NCI-H510A (cell line): ENCODE measurements at regions not wholly inside any gene's neighbourhood (a gene's known extent, or its start where the extent isn't known, plus 50 kb on each side); places are given as distances from the start of the nearest gene placed in this dataset.
"Not testable (repeated sequence)": the region's sequence is repeated elsewhere in the genome, so short reads cannot be mapped to it uniquely, and the experiment has no call there.

Source experiments
- DNase-seq: peaks from one replicate; lab custom pipeline; 2025; lab: John Stamatoyannopoulos, UW

DNA sequence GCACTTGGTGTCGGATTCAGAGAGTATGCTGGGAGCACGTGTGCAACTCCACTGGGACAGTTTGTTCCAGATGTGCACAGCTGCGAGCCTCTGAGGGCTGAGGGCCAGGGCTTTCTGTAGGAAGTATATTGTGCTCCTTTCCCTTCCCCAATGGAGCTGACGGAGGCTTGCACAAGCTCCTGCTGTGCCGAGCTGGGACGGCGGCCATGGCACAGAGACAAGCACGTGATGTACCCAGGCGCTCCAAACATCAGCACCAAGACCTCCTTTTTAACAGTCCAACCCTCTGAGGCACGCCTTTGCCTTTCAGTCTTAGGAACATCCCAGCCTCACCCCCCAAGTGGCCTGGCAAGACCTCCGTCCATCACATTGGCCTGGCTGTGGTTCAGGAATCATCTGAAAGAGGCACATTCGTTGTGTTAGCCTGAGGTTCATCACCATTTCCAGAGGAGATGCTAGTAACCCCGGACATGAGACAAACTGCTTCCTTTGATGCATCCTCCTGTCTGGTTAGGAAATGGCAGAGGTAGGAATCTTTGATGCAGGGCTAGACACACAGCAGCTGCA lies 339.2 kb upstream of the KAZN start:
- DNase-seq: no peak

DNA sequence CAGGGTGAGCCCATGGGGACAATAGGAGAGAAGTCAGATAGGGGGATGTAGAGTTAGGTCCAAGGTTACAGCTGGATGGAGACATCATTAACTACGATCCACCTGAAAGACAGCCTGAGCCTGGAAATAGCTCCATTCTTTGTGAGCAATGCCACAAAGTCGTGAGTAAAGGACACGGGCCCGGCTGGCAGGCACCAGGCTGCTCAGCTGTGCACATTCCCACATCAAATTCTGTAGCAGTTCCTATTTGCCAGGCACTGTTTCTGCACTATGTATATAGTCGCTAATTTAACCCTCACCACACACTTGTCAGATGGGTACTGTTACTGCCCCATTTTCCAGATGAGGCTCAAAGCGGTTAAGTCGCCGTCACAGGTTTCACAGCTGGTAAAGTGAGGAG lies 338.0 kb upstream of the KAZN start:
- DNase-seq: no peak

DNA sequence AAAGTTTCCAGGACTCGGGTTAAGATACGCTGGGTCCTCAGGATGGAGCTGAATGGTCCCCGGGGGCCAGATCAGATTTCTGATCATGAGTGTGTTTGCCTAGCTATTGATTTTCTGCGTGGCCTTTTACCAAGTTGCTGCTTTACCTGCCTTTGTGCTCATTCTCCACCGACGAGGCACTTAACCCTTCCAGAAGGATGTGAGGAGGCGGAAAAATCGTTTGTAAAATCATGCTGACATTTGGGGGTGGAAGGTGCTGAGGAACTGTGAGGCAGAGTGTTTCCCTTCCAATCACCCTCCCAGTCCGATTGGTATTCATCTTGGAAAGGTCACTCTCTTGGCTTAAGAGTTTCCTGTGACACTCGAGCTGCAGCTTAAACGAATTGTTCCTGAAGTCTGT lies 337.1 kb upstream of the KAZN start:
- no peak for DNase-seq

DNA sequence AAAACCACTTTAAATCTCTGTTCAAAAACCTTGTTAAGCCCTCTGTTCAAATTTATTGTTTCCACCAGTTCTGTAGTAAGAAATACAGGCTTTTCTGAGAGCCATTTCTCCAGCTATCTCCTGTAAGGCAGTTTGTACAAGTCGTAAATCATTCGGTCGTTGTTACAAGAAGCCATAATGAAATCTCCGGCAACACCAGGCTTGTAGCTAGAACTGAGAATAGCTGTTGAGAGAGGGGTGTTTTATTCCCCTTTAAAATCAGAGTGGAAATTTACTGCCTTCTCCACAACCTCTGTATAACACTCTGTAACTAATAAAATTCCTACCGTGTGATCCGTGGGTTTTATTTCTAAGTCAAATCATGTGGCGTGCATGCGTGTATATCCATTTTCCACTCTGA lies 335.8 kb upstream of the KAZN start:
- no peak for DNase-seq

DNA sequence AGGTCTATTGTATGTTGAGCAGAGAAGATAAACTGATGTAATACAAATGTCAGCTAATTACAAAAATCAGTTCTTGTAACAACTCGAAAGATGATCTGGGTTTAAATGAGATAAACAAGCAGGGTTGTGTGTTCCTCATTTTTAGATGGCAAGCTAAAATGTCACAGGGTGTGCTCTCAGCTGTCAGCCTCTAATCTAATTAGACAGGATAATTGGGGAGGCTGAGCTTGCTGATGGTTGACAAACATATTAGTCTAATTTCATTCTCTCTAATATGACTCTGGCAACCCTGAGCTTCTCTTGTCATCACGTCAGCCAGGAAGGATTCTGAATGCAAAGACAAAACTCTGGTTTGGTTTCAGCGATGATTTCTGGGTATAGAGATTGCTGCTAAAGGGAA lies 335.3 kb upstream of the KAZN start:
- no peak for DNase-seq

DNA sequence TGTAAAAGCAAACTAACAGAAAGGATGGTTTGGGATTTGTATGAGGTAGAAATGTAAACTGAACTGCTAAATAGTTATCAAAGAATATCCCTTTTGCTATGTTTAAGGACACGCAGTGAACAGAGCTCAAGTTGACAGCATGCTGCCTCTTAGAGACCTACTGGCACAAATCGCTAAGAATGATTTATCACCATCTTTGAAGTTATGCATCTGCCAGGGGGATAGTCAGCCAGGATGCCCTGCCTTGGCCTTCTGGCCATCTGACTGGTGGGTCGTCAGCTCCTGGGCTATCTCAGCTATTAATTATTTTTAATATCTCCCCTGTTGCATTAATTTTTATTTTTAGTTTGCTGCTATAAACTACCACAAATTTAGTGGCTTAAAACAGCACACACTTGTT lies 334.8 kb upstream of the KAZN start:
- peak; percentile 32 for DNase-seq

DNA sequence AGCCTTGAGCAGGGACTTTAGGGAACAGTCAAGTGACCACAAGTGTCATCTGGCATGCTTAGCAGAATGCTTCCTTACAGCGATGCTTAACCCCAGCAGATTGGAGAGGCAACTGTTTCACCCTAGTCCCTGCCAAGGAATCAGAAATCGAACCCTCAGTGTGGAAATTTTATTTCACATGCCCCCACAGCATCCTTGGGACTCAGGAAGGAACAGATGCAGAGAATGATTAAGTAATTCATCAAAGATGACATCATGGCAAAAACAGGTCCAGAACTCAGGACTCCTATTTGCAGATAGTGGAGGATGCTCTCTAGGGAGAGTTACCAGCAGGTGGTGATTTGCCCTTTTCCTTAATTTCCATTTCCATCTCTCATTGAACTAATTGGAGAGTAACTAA lies 333.0 kb upstream of the KAZN start:
- DNase-seq: no peak

DNA sequence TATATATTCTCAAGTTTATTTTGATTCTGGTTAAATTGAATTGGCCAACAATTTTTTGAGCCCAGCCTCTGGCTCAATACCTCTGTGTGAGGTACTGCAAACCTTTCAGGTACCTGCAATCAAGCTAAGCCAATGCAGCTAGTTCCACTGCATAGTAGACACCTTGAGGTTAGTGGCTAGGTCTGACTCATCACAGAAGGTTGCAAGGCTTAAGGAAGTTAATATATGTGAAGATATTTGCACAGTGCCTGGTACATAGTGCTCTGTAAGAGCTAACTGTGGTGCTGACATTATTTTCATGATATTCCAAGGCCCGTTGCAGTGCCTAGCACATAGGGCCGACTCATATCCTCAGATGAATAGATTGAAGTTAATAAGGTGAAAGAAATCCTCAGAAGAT lies 330.5 kb upstream of the KAZN start:
- no peak for DNase-seq

DNA sequence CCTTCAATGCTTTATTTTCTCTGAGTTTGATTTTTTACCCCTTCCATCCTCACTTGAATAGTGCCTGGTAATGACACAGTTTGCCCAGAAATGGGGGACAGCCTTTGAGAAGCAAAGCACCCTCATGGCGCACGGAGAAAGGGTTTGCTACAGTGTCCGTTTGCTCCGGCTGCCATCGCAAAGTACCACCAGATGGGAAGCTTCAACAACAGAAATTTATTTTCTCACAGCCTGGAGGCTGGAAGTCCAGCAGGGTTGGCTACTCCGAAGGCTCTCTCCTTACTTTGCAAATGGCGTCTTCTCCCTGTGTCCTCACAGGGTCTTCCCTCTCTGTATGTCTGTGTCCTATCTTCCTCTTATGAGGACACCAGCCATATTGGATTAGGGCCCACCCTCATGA lies 327.7 kb upstream of the KAZN start:
- DNase-seq: no peak

DNA sequence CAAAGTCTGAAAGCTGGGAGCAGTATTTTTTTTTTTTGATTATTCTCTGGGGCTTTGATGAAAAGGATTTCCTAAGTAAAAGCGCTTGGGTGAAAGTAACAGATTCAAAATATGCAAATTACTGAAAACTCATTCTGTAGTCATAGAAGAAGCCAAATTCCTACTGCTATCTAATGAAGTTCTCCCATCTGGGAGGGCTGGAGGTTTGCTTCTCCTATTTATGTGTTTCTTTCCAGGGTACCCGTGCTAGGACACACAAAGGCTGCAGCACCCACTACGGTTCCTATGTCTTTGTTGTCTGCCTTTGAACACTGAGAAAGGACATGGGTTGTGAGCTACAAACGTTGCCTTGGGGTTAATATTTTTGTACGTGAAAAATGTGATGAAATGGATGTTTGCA lies 324.7 kb upstream of the KAZN start:
- DNase-seq: no peak

DNA sequence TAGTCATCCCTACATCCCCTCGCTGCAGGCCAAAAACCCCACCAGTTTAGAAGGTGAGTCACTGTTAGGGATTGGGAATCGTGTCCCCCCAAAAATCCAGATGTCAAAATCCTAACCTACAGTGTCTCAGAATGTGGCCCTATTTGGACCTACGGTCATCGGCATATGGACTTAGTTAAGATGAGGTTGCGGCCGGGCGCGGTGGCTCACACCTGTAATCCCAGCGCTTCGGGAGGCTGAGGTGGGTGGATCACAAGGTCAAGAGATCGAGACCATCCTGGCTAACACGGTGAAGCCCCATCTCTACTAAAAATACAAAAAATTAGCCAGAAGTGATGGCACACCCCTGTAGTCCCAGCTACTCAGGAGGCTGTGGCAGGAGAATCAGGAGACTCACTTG lies 318.6 kb upstream of the KAZN start:
- not testable (repeated sequence) for DNase-seq

DNA sequence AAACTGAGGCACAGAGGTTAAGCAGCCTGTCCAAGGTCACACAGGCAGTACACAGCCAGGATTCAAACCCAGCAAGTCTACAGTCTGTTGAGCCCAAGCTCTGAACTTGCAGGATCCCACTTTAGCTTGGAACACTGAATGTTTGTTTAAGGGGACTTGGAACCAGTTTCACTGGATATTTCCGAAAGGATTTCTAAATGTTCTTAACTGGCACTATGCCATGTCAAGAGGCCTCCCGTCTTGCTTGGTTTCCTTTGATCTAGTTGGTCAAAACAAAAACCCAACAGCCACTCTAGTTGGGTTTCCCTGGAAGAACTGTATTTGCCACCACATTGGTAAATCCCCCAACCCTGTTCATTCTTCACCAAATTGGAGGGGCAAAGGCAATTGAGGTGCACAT lies 317.6 kb upstream of the KAZN start:
- peak; percentile 67 for DNase-seq

DNA sequence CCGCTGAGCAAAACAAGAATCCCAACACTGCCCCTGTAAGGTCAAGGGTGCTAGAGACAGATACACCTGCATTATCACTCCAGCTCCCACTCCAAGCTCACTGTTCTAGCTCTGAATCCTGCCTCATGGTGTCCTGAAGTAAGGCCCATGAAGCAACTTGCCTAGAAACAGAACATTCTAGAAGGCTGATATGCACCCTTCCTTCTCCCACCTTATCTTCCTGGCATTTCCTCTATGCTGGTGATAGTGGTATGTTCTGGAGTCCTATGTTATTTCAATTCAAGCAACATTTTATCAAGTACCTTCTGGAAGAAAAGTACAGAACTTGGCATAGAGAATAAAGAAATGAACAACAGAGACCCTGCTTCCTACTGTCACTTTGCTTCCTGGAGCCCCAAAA lies 317.1 kb upstream of the KAZN start:
- peak; percentile 65 for DNase-seq

DNA sequence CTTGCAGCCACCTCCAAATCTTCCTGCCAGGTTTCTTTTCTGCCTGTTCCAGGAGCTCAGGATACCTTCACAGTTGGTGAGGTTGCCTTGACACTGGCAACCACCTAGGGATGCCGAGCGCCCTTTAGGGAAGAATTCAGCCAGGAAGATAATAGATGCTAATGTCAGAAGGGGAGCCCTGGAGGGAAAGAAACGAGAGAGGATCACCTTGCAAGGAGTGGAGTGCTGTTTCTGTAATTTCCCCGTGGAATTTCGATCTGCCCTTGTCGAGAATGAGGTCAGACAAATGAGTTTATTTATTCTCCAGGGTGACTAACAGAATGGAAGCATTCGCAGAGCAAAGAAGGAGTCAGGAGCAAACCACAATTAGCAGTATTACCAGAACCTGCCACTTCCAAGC lies 315.8 kb upstream of the KAZN start:
- no peak for DNase-seq

DNA sequence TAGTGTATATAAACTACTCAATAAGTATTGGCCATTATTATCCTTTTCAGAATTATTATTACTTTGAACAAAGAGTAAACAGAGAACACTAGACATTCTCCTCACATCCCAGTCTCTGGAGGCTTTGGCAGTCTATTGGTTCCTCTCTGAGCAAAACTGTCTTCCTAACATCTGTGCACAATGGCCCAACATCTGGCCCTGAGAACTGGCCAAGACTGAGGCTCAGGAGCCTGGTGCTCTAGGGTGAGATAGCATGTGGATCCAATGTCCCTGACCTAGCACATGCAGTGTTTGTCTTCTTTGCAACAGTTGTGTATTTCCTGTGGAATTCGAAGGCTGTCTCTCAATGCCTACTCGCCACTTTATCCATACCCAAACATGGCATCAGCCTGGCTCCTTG lies 313.2 kb upstream of the KAZN start:
- DNase-seq: no peak

DNA sequence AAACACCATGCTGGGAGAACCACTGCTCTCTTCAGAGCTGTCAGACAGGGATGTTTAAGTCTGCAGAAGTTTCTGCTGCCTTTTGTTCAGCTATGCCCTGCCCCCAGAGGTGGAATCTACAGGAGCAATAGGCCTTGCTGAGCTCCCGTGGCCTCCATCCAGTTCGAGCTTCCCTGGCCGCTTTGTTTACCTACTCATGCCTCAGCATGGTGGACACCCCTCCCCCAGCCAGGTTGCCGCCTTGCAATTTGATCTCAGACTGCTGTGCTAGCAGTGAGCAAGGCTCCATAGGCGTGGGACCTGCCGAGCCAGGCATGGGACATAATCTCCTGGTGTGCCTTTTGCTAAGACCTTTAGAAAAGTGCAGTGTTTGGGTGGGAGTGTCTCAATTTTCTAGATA lies 307.3 kb upstream of the KAZN start:
- peak; percentile 97 for DNase-seq

DNA sequence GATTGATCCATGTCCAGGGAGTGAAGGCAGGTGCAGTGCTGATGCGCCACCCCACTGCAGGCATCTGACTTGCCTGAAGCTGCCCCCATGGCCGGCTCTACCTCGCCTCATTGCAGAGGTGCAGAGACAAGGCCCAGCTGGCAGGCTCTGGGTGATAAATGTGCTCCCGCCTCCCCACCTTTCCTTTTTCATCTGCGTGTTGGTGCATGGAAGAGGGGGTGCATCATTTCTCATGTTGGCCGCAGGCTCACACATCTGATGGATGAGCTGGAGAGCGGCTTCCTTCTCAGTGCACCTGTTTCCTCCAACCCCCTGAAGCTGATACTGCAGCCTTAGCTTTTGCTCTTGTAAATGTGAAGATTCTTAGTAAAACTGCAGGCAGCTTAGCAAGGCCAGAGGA lies 306.0 kb upstream of the KAZN start:
- no peak for DNase-seq

DNA sequence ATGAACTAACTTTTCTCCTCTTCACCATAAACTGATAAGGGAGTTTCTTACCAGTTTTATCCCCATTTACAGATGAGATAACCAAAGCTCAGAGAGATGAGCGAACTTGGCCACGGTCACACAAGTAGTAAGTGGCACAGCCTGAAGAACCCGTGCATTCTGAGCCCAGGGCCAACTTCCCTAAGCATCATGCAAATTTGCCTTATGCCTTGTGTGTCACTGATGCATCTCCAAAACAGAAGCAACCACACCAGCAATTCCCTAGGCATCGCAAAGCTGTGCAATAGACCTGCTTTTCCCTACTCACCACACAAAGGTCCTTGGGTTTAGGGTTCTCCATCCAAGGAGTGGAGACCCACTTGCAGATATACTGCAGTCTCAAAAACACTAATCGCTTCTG lies 304.5 kb upstream of the KAZN start:
- no peak for DNase-seq

DNA sequence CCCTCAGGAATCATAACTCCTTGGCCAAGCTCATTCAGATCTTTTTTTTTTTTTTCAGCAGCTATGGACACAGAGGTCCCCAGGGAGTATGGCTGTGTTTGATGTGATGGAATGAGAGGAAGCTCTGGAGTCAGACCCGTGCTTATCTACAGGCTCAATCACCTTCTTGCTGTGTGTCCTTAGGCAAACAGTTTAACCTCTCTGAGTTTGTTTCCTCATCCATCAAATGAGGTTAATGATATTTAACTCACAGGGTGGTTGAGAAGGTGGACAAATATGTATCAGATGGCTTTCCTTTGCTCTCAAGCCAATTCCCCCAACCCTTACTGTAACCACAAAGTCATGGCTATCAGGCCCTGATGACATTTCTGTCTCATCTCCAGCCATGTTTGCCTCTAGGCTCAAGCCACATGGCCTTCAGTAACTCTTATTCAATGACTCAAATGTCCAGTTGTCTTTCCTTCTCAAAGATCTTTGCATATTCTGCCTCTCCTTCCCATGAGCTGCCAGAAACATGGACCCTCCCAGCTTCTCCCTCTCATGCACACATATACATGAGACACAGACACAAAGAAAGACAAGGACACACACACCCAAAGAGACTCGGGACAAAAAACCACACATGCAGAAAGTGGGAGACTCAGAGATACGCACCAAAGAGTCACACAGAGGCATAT lies 303.5 kb upstream of the KAZN start:
- no peak for DNase-seq

DNA sequence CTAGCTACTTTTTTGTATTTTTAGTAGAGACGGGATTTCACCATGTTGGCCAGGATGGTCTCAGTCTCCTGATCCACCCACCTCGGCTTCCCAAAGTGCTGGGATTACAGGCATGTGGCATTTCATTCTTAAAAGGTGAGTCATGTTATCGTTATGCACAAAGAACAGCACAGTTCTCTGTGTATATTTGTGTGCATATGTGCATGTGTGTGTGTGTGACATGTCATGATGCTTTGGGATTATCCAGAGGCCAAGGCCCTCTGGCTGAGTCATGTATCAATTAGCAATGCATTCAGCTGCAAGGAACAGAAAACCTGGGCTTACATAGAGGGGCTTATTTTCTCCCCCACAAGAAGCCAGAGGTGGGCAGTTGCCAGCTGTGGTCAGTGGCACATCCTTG lies 301.7 kb upstream of the KAZN start:
- DNase-seq: no peak

DNA sequence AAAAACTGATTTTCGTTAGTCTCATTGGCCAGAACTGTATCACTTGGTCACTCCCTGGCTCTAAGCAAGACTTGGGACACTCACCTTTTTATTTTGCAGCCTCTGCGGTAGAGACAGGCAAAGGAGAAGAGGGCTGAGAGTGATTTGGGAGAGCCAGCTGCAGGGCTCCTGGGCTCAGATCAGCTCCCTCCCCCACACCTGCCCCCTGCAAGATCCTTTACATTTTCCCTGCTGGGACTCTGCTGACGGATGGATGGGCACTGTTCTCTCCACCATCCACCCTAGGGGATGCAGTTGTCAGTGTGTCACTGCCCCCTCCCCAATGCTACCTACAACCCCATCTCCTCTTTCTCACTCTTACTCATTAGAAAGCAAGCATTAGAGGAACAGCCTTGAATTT lies 301.1 kb upstream of the KAZN start:
- no peak for DNase-seq

DNA sequence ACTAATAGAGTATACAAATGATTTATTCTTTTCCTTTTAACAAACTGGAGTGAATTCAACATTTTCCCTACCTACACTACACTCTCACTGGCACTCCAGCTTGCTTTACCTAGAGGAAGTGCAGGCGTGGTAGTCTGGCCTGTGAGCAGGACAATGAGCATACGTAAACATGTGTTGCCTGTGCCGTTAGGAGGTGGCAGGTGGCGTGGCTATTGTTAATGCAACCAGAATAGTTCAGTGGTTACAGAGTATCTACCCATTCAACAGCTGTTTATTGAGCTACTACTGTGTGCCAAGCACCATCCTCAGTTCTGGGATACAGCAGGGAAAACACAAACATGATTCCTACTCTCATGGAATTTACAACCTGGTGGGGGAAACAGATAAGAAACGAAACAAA lies 299.7 kb upstream of the KAZN start:
- DNase-seq: no peak

DNA sequence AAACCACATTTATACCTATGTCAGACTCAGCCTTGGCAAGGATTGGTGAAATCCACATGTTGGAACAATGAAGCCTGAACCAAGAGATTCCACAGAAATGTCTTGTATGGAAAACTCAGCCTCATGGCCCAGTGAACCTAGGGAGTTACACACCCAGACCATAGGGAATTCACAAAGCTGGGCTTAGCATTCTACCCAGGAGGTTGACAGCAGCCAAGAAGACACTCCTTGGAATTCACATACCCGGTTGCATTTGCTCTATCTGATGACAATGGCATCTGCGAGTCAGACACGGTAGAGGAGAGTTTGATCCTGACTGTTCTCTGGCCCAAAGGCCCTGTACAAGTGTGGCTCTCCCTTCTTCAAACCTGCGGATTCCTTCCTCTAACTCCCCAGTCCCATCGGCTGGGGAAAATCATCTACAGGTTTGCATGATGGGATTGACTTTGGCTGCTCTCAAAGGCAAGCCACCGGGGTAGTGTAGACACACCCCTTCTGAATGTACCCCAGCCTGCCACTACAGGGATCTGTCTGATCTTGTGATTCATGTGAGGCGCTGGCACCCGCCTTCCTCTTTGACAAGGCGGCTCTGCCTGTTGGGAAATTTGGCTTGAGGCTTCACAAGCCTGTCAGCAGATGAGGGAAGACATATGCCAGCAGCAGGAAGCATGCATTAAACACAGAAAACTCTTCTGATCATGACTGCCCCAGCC lies 297.3 kb upstream of the KAZN start:
- no peak for DNase-seq

DNA sequence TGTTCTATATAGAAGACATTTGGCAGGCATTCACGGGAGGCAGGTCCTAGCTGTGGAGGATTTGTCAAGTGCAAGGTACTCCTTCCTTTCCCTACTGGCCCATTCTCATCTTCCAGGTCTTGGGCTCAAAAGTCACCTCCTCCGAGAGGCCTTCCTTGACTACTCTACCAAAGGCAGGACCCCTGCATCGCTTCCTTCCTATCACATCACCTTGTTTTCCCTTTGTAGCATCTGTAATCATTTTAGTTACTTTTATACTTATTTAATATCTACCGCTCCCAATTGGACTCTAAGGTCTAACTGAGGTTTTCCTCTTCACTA lies 296.8 kb upstream of the KAZN start:
- no peak for DNase-seq
